GM04503 (cell line): ENCODE measurements at regions not wholly inside any gene's neighbourhood (a gene's known extent, or its start where the extent isn't known, plus 50 kb on each side); places are given as distances from the start of the nearest gene placed in this dataset.

Experiments
- DNase-seq: peaks from one replicate; pipeline ENCODE4 v3.0.0-alpha.2; 2012; ENCODE audit warnings: low read depth

DNA sequence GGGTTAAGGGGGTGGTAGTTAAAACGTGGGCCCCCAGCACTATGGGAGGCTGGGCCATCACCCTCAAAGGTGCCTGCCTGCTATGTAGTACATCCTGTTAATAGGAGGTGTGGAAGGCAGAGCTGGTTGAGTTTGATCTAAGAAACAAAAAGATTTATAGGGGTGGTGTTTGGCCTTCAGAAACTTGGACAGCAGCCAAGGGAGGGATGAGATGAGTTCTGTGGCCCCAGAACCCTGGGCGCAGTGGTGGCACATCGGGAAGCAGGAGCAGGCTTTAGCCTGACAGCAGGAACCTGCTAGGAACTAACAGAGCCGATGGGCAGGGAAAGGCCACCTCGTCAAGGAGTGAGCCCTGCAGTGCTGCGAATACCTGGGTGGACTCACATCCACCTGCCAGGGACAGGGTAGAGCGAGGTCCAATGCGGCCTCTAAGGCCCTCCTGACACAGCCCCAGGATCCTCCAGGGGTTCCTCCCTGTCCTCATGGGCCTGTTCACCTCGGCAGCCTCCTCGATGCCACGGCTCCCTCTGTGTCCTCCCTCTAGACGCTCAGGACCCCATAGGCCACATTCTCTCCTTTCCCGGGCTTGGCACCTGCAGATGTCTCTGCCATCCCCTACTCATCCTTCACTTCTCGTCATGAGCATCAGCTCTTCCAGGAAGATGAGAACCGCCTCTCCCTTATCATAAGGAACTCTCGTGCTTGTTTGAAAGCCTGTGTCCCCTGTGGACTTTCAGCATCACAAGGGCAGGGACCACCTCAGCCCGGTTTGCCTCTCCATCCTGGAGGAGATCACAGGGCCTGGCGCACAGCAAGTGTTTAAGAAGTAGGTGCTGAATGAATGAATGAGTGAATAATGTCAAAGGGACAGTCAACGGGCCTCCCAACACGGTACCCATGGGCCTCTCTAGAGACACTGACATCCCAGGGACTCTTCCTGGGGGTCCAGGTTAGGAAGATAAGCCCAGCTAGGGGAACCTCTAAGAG, 103.5 kb upstream of the TNRC6C start:
- no peak for DNase-seq

DNA sequence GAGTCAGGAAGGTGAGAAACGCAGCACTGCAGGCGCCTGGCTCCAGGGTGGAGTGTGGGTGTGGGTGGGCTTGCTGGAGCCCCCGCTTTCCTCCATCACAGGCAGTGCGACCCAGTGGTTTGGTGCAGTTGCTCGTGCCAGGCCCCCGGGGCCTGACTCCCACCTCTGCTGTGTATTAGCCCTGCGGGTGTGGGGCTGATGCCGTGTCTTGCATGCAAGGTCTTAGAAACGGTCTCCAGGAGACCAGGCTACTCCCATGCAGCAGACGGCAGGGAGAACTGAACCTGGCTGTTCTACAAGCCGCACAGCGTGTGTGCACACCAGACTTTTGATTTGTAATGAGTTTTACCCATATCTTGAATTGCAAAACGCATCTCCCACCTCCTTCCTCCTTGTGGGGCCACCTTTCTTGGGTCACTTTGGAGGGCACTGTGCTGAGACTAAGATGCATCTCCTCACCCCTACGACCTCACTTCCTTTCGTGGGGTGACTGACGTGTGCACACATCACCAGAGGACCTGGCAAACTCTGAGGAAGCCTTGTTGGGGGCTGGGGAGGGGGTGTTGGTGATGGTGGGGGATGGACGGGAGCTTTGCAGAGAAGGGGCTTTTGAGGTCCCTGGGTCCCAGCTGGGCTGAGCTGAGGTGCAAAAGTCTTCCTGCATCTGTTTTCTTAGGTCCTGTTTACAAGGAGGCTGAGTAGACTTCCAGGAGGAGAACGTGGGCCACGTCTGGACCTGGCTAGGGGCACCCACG, 101.8 kb upstream of the TNRC6C start:
- no peak for DNase-seq

DNA sequence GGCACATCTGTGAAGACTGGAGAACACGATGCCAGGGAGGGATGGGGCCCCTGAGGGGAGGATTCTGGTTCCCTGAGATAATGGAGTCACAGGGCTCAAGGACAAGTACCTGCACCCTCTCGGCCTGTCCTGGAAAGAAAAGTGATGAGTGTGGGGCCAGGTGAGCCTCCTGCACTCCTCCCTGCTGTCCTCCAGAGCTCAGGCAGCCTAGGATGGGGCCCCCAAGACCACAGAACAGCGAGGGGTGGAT, 101.3 kb upstream of the TNRC6C start:
- DNase-seq = no peak

DNA sequence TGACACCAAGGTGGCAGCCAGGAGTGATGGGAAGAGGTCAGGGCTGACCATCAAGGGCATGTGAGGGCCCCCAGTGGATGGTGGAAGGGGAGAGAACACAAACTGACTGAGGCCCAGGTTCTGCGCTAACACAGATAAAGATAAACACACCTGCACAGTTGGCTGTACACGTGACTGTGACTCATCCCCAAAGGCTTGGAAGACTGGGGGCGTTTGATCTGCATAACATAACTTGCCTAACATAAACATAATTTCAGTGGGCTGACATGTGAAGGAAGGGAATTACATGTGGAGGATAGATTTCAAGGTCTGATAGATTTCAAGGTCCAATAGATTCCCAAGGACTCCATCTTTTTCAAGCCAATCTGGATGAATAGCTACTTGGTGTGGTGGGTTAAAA, 100.9 kb upstream of the TNRC6C start:
- no peak for DNase-seq

- DNase-seq = no peak
These were observed 100.0 kb upstream of the TNRC6C start for GRCh38 chr17:77858291-77859034.

GRCh38 chr17:77859035-77859810, 99.3 kb upstream of the TNRC6C start:
- no peak for DNase-seq

- DNase-seq = no peak
These were observed 97.3 kb upstream of the TNRC6C start for GRCh38 chr17:77861133-77861695.

- DNase-seq = no peak
These were observed 96.4 kb upstream of the TNRC6C start for GRCh38 chr17:77861981-77862645.

GRCh38 chr17:77862890-77863813, 95.4 kb upstream of the TNRC6C start:
- no peak for DNase-seq

DNA sequence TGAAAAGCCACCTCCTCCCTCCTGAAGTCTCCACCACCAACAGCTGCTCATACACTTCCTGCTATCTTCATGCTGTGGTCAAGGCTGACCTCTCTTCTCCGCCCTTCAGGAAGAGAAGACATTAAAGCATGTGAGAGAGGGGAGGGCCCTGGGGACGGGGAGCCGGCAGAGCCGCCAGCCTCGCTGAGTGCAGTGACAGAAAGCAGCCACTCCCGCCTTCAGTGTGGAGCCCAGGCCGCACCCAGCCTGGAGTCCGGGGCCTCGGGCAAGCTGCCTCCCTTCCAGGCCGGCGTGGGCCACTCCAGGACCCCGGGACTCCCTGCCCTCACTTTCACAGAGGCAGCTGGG, 94.7 kb upstream of the TNRC6C start:
- DNase-seq = no peak

DNA sequence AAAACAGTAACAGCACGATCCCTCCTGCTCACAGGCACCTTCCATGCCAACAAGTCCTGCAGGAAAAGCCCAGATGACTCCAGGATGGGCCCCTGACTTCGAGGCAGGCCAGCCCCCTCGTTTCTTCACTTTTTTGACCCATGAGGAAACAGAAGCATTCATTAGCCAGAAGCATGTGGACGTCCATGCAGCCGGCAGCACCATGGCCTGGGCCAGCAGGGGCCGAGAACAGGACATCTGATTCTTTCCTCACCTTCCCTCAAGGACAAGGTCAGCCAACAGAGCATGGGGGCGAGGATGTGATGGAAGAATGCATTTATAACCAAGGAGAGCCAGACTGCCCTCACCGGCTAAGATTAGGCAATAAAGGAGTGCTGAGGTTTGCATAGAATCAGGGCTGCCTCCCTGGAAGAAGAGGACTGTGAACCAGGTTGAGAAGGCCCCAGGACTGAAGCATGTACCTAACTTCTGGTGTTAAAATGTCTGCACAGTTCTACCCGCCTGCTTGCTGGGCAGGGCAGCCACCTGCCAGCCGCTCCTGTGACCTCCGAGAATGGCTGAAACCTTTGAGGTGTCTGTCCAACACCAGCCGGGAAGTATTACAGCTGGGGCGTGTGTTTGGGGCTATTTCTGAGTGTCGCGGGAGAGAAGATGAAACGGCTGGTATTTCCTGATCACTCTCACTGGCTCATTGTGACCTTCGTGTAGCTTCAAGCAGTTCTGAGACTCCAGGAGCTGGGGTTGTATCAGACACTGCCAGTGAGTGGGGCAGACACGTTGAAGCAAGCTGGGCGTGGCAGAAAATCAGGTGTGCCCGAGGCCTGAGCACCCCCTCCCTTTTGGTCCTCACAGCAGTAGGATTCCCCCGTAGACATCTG, 94.0 kb upstream of the TNRC6C start:
- DNase-seq = no peak

DNA sequence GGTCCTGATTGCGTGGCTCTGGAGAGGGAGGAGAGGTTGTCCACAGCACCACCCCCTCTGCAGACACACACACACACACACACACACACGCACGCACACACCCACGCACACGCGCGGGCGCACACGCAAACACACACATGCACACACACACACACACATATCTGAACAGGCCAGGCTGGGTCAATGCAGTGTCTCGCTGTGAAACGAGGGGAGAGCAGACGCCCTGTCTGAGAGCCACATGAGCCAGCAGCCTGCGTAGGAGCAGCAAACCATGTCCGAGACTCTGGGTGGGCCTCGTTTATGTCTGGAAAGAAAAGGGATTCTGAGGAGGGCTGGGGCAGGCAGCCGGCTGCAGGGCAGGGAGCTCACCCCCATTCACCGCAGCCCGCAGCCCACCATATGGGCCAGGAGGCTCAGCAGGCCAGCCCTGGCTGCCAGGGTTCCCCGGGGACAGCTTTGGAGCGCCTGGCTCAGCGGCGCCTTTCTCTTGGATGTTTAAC, 93.3 kb upstream of the TNRC6C start:
- DNase-seq = no peak

DNA sequence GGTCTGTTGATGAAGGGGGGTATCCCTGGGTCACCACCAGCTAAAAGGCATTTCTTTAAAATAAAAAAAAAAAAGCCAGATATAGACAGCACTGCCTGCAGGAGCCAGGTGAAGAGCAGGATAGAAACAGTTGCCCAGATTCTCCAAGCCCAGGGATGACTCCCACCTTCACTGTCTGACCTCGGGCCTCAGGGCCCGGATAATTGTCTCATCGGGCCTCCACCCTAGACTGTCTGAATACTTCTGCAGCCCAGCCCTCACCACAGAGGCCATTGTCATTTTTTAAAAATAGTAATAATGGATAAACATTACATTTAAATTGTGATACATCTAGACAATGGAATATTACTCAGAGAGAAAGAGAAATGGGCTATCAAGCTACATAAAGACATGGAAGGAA, 92.8 kb upstream of the TNRC6C start:
- DNase-seq = no peak

GRCh38 chr17:77867308-77867781, 91.2 kb upstream of the TNRC6C start:
- DNase-seq = no peak

DNA sequence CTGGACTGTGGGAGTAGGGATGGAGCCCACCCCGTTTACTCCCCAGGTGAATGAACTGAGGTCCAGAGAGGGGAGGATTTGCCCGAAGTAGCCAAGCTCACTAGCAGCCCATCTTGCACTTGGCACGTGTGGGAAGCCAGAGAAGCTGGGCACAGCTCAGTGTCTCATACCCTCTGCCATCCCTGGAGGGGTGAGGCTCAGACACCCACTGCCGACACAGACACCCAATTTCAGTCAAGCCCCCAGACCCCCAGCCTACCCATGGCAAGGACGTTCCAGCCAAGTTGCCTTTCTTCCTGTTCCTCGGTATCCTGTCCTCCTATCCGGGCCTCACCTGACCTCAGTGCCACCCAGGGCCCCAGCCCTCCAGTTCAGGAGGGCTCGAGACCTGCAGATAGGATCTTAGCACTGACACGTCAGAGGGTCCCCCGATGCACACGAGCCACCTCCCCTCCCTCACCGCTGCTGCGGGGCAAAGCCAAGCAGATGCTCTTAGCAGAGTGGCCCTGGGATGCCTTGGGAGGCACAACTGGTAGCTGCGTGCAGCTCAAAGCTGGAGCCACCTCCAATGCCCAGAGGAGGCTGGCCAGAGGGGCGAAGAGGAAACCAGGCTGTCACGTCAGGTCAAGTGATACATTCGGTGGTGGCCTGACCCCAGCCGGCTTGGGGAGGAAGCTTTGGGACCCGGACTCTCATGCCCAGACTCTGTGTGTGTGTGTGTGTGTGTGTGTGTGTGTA, 90.4 kb upstream of the TNRC6C start:
- DNase-seq = no peak

DNA sequence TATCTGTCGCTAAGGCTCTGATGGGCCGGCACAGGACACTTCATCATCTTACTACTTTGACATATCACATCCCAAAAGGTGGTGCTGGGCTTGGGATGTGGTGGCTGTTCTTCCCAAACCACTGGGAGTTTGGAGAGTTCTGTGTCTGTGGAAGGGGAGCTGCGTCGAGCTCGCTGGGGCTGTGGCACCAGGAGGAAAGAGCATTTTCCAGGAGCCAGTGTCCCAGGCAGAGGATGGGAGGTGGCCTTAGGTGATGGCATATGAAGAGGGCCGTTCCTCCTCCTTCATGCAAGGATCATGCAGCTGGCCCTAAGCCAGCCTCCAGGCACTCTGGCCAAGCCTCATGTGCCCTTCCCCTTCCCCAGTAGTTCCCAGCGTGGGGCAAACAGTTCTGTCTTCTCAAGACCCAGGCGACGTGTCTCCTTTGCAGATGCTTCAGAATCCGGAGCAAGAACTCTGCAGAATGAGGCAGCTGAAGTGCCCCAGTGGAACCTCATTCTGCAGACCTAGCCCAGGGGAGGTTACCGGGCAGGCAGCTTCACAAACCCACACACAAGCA, 89.4 kb upstream of the TNRC6C start:
- no peak for DNase-seq

DNA sequence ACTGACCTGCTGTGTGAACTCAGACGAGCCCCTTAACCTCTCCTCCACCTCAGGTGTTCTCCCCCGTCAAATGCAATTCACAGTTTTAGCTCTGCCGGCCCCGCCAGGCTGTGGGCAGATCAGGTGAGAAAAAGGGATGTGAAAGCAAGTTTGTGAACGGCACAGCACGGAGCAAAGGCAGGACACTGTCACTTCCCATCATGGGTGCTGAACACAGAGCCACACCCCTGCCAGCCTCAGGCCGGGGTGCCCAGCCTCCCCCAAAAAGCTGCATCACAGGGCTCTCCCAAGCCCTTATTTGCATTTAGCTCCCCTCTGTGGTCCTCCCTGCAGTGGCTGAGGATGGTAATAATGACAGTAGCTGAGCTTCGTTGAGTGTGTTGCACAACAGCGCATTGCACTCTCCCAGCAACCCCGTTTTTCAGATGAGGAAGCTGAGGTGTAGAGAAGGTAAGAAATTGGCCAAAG, 88.8 kb upstream of the TNRC6C start:
- DNase-seq = no peak

GRCh38 chr17:77872199-77872598, 86.3 kb upstream of the TNRC6C start:
- no peak for DNase-seq
